OCI-LY3 (cell line): ENCODE measurements at regions not wholly inside any gene's neighbourhood (a gene's known extent, or its start where the extent isn't known, plus 50 kb on each side); places are given as distances from the start of the nearest gene placed in this dataset.

Experiments
- H2AFZ ChIP-seq: fragments of 200-600, 300-600 bp; shearing (Covaris generic); 2 replicates; pipeline ENCODE4 v1.6.0; 2014; ENCODE audit warnings: antibody characterized with exemption, low read depth, low read length
- H3K27ac ChIP-seq: fragments of 200-600, 300-600 bp; sonication (generic); 2 replicates; pipeline ENCODE4 v1.5.1; 2014; ENCODE audit warnings: mild to moderate bottlenecking, low read length, moderate library complexity, mixed read lengths
- H3K27me3 ChIP-seq: fragments of 200-600, 300-600 bp; sonication (generic); 2 replicates; pipeline ENCODE4 v1.6.1; 2014; ENCODE audit warnings: low read depth, low read length, mixed read lengths
- H3K36me3 ChIP-seq: fragments of 200-600, 300-600 bp; sonication (generic); replicated peaks from 2 replicates; pipeline ENCODE3; 2014; ENCODE audit warnings: low read depth, low read length, mixed read lengths
- H3K4me1 ChIP-seq: fragments of 300-600, 200-600 bp; sonication (generic); 2 replicates; pipeline ENCODE4 v1.6.1; 2014; ENCODE audit warnings: low read length, mixed read lengths
- H3K4me2 ChIP-seq: fragments of 200-600, 300-600 bp; sonication (generic); 2 replicates; pipeline ENCODE4 v1.6.1; 2014; ENCODE audit warnings: low read length, mixed read lengths
- H3K4me3 ChIP-seq: fragments of 300-600, 200-600 bp; sonication (generic); 2 replicates; pipeline ENCODE4 v1.5.1; 2014; ENCODE audit warnings: antibody characterized with exemption, mild to moderate bottlenecking, low read length, moderate library complexity
- H3K79me2 ChIP-seq: fragments of 300-600, 200-600 bp; shearing (Covaris generic); 2 replicates; pipeline ENCODE4 v1.6.1; 2014; ENCODE audit warnings: mild to moderate bottlenecking, low read length, mixed read lengths
- H3K9ac ChIP-seq: fragments of 300-600, 200-600 bp; shearing (Covaris generic); 2 replicates; pipeline ENCODE4 v1.6.0; 2014; ENCODE audit warnings: mild to moderate bottlenecking, low read length, moderate library complexity
- H3K9me3 ChIP-seq: fragments of 200-600, 300-600 bp; shearing (Covaris generic); 2 replicates; pipeline ENCODE4 v1.6.1; 2014; ENCODE audit warnings: low read length, mixed read lengths; ENCODE audit not compliant: insufficient read depth
- H4K20me1 ChIP-seq: fragments of 200-600, 300-600 bp; sonication (generic); 2 replicates; pipeline ENCODE4 v1.6.1; 2016; ENCODE audit warnings: low read length, mixed read lengths; ENCODE audit not compliant: insufficient read depth
- EZH2phosphoT487 ChIP-seq: fragments of 200-600 bp; shearing (Covaris generic); IDR thresholded peaks from 2 replicates; pipeline ENCODE4 v1.6.1; 2018; ENCODE audit warnings: antibody characterized with exemption, mixed run types, low read depth
- TF ChIP-seq, protein P1 (sequence below): fragments of 200-600, 300-600 bp; sonication (generic); IDR thresholded peaks from 2 replicates; pipeline ENCODE4 v1.5.1; 2014; ENCODE audit warnings: antibody characterized with exemption, low read length, low read depth

DNA sequence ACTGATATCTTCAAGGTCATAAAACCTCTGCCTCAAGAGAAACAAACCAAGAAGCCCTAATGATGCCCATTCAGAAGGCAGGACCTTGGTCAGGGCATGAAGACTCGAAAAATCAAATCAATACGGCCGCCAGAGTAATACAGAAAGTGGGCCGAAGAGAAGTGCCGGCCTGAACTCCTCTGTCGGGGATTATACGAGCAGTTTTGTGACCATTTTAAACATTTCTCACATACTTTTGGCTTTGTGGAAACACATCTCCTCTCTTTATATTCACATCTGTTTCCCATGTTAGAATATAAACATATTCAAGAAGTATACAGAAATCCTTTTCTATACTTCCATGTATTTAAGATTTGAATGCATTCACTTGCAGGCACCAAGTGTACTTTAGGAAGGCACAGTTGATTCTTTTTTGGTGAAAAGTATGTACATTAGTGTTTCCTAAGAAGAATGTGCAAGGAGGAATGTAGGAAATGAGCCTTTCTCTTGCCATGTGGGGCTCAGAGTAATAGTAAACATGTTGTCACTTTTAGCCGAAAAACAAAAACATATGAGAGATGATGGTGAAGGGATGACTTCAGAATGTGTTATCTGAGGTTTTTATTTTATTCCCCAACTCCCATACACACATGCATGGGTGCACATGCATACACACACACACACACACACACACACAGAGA is 707.9 kb upstream of the ID2 start:
- Histone ChIP-seq H3K36me3 (no peaks in the 10 kb centered on the region), H3K27me3 (no peaks in the 10 kb centered on the region), H3K4me3 (no peak overlapping the region), H3K27ac (no peak overlapping the region), H2AFZ (no peak overlapping the region), H3K79me2 (no peaks in the 10 kb centered on the region), H3K9me3 (no peaks in the 10 kb centered on the region), H3K4me1 (no peaks in the 10 kb centered on the region), H4K20me1 (no peaks in the 10 kb centered on the region), H3K9ac (no peak overlapping the region), H3K4me2 (no peak overlapping the region)
- no peak for TF ChIP-seq EZH2phosphoT487
- TF ChIP-seq, protein P1, sequence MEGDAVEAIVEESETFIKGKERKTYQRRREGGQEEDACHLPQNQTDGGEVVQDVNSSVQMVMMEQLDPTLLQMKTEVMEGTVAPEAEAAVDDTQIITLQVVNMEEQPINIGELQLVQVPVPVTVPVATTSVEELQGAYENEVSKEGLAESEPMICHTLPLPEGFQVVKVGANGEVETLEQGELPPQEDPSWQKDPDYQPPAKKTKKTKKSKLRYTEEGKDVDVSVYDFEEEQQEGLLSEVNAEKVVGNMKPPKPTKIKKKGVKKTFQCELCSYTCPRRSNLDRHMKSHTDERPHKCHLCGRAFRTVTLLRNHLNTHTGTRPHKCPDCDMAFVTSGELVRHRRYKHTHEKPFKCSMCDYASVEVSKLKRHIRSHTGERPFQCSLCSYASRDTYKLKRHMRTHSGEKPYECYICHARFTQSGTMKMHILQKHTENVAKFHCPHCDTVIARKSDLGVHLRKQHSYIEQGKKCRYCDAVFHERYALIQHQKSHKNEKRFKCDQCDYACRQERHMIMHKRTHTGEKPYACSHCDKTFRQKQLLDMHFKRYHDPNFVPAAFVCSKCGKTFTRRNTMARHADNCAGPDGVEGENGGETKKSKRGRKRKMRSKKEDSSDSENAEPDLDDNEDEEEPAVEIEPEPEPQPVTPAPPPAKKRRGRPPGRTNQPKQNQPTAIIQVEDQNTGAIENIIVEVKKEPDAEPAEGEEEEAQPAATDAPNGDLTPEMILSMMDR, result no peak

DNA sequence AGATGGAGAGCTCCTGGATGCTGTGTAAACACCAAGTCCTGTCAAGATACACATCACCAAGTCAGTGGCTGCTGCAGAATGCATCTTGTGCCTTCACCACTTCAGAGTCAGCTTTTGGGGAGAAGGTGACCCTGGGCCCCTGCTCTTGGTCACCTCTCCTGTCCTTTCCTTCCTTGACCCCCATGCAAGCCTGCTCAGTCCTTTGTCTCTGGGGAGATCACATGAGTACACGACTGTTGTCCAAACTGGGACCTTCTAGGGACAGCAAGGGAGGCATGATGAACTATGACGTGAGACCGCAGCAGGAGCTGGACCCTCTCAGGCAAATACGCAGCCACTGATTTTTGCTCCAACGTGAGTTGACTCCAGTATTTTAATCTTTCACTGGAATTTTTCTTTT is 706.9 kb upstream of the ID2 start:
- TF ChIP-seq, protein P1, result no peak
- TF ChIP-seq EZH2phosphoT487, result no peak
- Histone ChIP-seq H3K4me3 (no peak overlapping the region), H3K36me3 (no peaks in the 10 kb centered on the region), H3K9ac (no peak overlapping the region), H3K79me2 (no peaks in the 10 kb centered on the region), H4K20me1 (no peaks in the 10 kb centered on the region), H2AFZ (no peak overlapping the region), H3K27me3 (no peaks in the 10 kb centered on the region), H3K4me1 (no peaks in the 10 kb centered on the region), H3K9me3 (no peaks in the 10 kb centered on the region), H3K27ac (no peak overlapping the region), H3K4me2 (no peak overlapping the region)

DNA sequence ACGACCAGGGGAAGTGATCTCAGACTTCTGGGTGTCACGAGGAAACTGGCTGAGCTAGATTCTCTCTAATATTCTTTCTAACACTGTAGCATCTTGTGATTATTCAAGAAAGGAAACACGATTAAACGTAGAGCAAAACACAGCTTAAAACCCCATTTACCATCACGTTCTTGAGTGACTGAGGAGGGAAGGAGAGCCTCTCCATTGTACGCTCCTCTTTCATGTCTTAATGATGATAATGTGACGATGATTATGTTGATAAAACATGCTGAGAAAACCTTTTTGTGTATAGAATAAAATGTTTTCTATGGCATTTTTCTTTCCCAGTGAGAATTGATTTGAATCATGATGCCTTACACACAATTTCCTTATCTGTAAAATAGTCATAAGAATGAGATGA is 705.6 kb upstream of the ID2 start:
- no peaks in the 10 kb centered on the region for H3K27me3 ChIP-seq
- H3K4me1 ChIP-seq, result no peaks in the 10 kb centered on the region
- H3K4me2 ChIP-seq, result no peak overlapping the region
- no peaks in the 10 kb centered on the region for H4K20me1 ChIP-seq
- no peaks in the 10 kb centered on the region for H3K79me2 ChIP-seq
- no peak overlapping the region for H3K27ac ChIP-seq
- H2AFZ ChIP-seq, result no peak overlapping the region
- H3K36me3 ChIP-seq, result no peaks in the 10 kb centered on the region
- TF ChIP-seq EZH2phosphoT487, result no peak
- TF ChIP-seq, protein P1, result no peak
- no peak overlapping the region for H3K4me3 ChIP-seq
- H3K9ac ChIP-seq, result no peak overlapping the region
- H3K9me3 ChIP-seq, result no peaks in the 10 kb centered on the region

DNA sequence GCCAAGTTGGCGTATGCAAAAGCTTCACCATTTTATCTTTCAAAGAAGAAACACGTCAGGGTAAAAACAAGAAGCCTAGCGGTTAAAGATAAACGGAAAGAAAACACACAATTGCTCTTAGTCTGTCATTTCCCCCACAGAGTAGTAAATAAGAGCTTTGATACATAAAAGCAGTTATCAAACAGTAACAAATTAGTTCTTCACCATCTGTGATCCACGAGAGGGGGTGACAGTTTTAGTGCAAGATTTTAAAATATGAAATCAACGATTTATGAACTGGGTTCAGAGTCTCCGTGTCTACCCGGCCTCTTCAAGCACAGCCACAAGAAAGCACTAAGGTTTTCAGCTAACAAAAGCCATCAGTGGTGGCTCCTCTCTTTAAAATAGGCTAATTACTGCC is 703.9 kb upstream of the ID2 start:
- Histone ChIP-seq H2AFZ (no peak overlapping the region), H3K4me1 (no peaks in the 10 kb centered on the region), H3K79me2 (no peaks in the 10 kb centered on the region), H3K36me3 (no peaks in the 10 kb centered on the region), H3K4me3 (no peak overlapping the region), H3K27ac (no peak overlapping the region), H3K27me3 (no peaks in the 10 kb centered on the region), H3K4me2 (no peak overlapping the region), H4K20me1 (no peaks in the 10 kb centered on the region), H3K9ac (no peak overlapping the region), H3K9me3 (no peaks in the 10 kb centered on the region)
- TF ChIP-seq, protein P1, result no peak
- TF ChIP-seq EZH2phosphoT487, result no peak
